B cell (primary cell): ENCODE measurements at regions not wholly inside any gene's neighbourhood (a gene's known extent, or its start where the extent isn't known, plus 50 kb on each side); places are given as distances from the start of the nearest gene placed in this dataset. TPM values are rescaled to one million over a fixed set of nuclear protein-coding genes. Genes with fewer than 3 reads are reported as not detected.

Source experiments
- ATAC-seq: fragments of 200-7000 bp; cut with Tn5 transposase; one replicate; pipeline ENCODE4 v1.10.0; 2021; ENCODE audit warnings: low read depth, mild to moderate bottlenecking, moderate number of reproducible peaks, moderate library complexity
- CTCF ChIA-PET: fragments of 350-600 bp; sonication (Branson Sonifier 250); formaldehyde crosslinking; loops from one replicate; lab custom pipeline; 2021; ENCODE audit warnings: antibody characterized with exemption, inconsistent platforms; lab: Charles Lee
- POLR2A ChIA-PET: fragments of 350-600 bp; sonication (Branson Sonifier 250); formaldehyde crosslinking; loops from one replicate; lab custom pipeline; 2021; ENCODE audit warnings: antibody characterized with exemption; lab: Charles Lee
- DNase-seq: peaks from one replicate; pipeline ENCODE4 v3.0.0; 2013
- H2AFZ ChIP-seq: 2 replicates; pipeline ENCODE4 v1.6.1; 2012; ENCODE audit warnings: mild to moderate bottlenecking, low read depth, low read length; ENCODE audit not compliant: insufficient read depth, poor library complexity, severe bottlenecking
- H3K27ac ChIP-seq, 2 donors: 1 replicate in 1 of 2; 2 replicates in 1 of 2; pipeline ENCODE4 v1.5.1; 2012 to 2013; ENCODE audit warnings: low read length in 2 of 2, mild to moderate bottlenecking in 2 of 2, moderate library complexity in 1 of 2
- H3K27me3 ChIP-seq, 4 experiments: fragments of 200-600 bp in 1 of 4; sonication (generic) in 1 of 4; replicated peaks in 1 of 4; 1 replicate in 2 of 4; 2 replicates in 2 of 4; pipeline versions ENCODE4 v1.6.1 to v1.7.0; 2013 to 2016; ENCODE audit warnings: low read length in 3 of 4, mild to moderate bottlenecking in 2 of 4, mixed read lengths in 1 of 4, moderate library complexity in 1 of 4; ENCODE audit not compliant: insufficient read depth in 4 of 4, control insufficient read depth in 3 of 4; ENCODE audit errors: control extremely low read depth in 1 of 4
- H3K36me3 ChIP-seq, 2 experiments: replicated peaks in 1 of 2; 1 replicate in 1 of 2; 2 replicates in 1 of 2; pipeline versions ENCODE4 v1.6.1 to v1.7.1; 2013; ENCODE audit warnings: low read length in 1 of 2; ENCODE audit not compliant: insufficient read depth in 2 of 2, control insufficient read depth in 1 of 2; ENCODE audit errors: control extremely low read depth in 1 of 2, extremely low read depth in 1 of 2
- H3K4me1 ChIP-seq, 2 donors: fragments of 200-600 bp in 1 of 2; sonication (generic) in 1 of 2; 1 replicate in 1 of 2; 2 replicates in 1 of 2; pipeline versions ENCODE4 v1.5.1 to v1.6.1; 2013 to 2017; ENCODE audit warnings: low read length in 2 of 2; ENCODE audit not compliant: control insufficient read depth in 2 of 2, insufficient read depth in 2 of 2
- H3K4me2 ChIP-seq: replicated peaks from 2 replicates; pipeline ENCODE3; 2012; ENCODE audit warnings: mild to moderate bottlenecking, low read depth, low read length; ENCODE audit not compliant: poor library complexity, severe bottlenecking
- H3K4me3 ChIP-seq, 5 experiments: fragments of 200-600 bp in 1 of 5; sonication (generic) in 1 of 5; 1 replicate in 3 of 5; 2 replicates in 2 of 5; pipeline versions ENCODE4 v1.5.1 to v1.7.0; 2011 to 2016; ENCODE audit warnings: low read length in 4 of 5, mild to moderate bottlenecking in 4 of 5, low read depth in 2 of 5, control low read depth in 1 of 5, moderate library complexity in 1 of 5; ENCODE audit not compliant: insufficient read depth in 1 of 5; ENCODE audit errors: control extremely low read depth in 1 of 5, extremely low read depth in 1 of 5
- H3K79me2 ChIP-seq: fragments of 200-600 bp; sonication (generic); one replicate; pipeline ENCODE4 v1.6.0; 2016; ENCODE audit warnings: low read length; ENCODE audit not compliant: control insufficient read depth, insufficient read depth
- H3K9ac ChIP-seq: fragments of 200-600 bp; sonication (generic); 2 replicates; pipeline ENCODE4 v1.6.1; 2017; ENCODE audit warnings: mild to moderate bottlenecking, low read length, moderate library complexity
- H3K9me3 ChIP-seq, 3 donors: one replicate each; pipeline versions ENCODE4 v1.6.1 to v1.7.1; 2013; ENCODE audit warnings: low read length in 2 of 3; ENCODE audit not compliant: control insufficient read depth in 2 of 3, insufficient read depth in 1 of 3; ENCODE audit errors: control extremely low read depth in 1 of 3
- H4K20me1 ChIP-seq: 2 replicates; pipeline ENCODE4 v1.6.0; 2012; ENCODE audit warnings: mild to moderate bottlenecking, low read length; ENCODE audit not compliant: insufficient read depth, control insufficient read depth, poor library complexity, severe bottlenecking
- H3K27ac Mint-ChIP-seq: one replicate; pipeline ENCODE4 v1.8.0; 2021; ENCODE audit warnings: mixed read lengths
- H3K27me3 Mint-ChIP-seq: one replicate; pipeline ENCODE4 v1.8.0; 2021; ENCODE audit warnings: mixed read lengths
- H3K4me1 Mint-ChIP-seq: one replicate; pipeline ENCODE4 v1.8.0; 2021; ENCODE audit warnings: mixed read lengths
- H3K4me3 Mint-ChIP-seq: one replicate; pipeline ENCODE4 v1.8.0; 2021; ENCODE audit warnings: mixed read lengths
- H3K9me3 Mint-ChIP-seq: one replicate; pipeline ENCODE4 v1.8.0; 2022; ENCODE audit warnings: mixed read lengths; ENCODE audit not compliant: insufficient read depth
- CTCF ChIP-seq: fragments of 200-600 bp; IDR thresholded peaks from one replicate; pipeline ENCODE4 v1.8.0; 2022; ENCODE audit warnings: antibody characterized with exemption, mild to moderate bottlenecking
- EZH2 ChIP-seq: IDR thresholded peaks from 2 replicates; pipeline ENCODE4 v1.6.1; 2012; ENCODE audit warnings: borderline replicate concordance, low read depth, mild to moderate bottlenecking, moderate library complexity, low read length; ENCODE audit not compliant: insufficient read depth, poor library complexity, severe bottlenecking
- WGBS: methylation state at CpG from one replicate; pipeline ENCODE4 v1.1.5; 2013; ENCODE audit warnings: missing lambda C conversion rate; ENCODE audit not compliant: insufficient coverage; 5-methylcytosine and 5-hydroxymethylcytosine counted together
- intact Hi-C: fragments of 100-400 bp; cut with micrococcal nuclease; formaldehyde crosslinking; loops from one replicate; pipeline ENCODE4 v1.10.0; 2022
- small RNA-seq: library from RNA; depleted of rRNA; stranded (forward); fragments of <200 nt; gene quantifications from one replicate; pipeline ENCODE3, GENCODE V24; 2012; ENCODE audit warnings: low replicate concordance, low read depth; ENCODE audit not compliant: insufficient read length

GRCh38 chr3:89057398-89057797, 50.0 kb upstream of the EPHA3 start:
- Mint-ChIP-seq H3K4me3 (no peak overlapping the region), H3K27me3 (no peaks in the 10 kb centered on the region), H3K9me3 (no peaks in the 10 kb centered on the region), H3K4me1 (no peaks in the 10 kb centered on the region), H3K27ac (no peak overlapping the region)
- Histone ChIP-seq H3K4me1 (no peaks in the 10 kb centered on the region), H2AFZ (no peak overlapping the region), H3K27ac (no peak overlapping the region), H3K9me3 (no peaks in the 10 kb centered on the region), H3K36me3 (no peaks in the 10 kb centered on the region), H3K9ac (no peak overlapping the region), H3K4me3 (no peak overlapping the region), H3K4me2 (no peak overlapping the region), H3K79me2 (no peaks in the 10 kb centered on the region), H3K27me3 (no peaks in the 10 kb centered on the region), H4K20me1 (no peaks in the 10 kb centered on the region)
- intact Hi-C loops = no loop called here
- TF ChIP-seq CTCF = no peak
- TF ChIP-seq EZH2 = no peak
- no peak for DNase-seq
- 100% methylated on average over 2 of the region's 4 CpGs for WGBS
- CTCF ChIA-PET = no interaction called here
- no peak for ATAC-seq
- POLR2A ChIA-PET = no interaction called here

Small RNA genes in the stretch of these regions (small RNA-seq; reads per million reads assigned to genes)
- gene RF00019 = not detected
